HEK293 (cell line): ENCODE measurements at regions not wholly inside any gene's neighbourhood (a gene's known extent, or its start where the extent isn't known, plus 50 kb on each side); places are given as distances from the start of the nearest gene placed in this dataset.

ENCODE experiments used
- CTCF ChIA-PET: fragments of 350-600 bp; formaldehyde crosslinking; extraction: SDS; loops from one replicate; lab custom pipeline; 2021; ENCODE audit warnings: antibody characterized with exemption; lab: Yijun Ruan, JAX
- POLR2A ChIA-PET: fragments of 300-600 bp; formaldehyde crosslinking; extraction: SDS; loops from one replicate; lab custom pipeline; 2020; ENCODE audit warnings: antibody characterized with exemption, inconsistent platforms; lab: Yijun Ruan, JAX
- H3K27ac ChIP-seq: fragments of 200-500 bp; sonication (Bioruptor generic); 2 replicates; pipeline ENCODE4 v1.5.1; 2014; ENCODE audit warnings: low read depth, low read length, control low read depth, inconsistent platforms; ENCODE audit errors: extremely low read depth
- H3K36me3 ChIP-seq, 2 experiments: fragments of 200-500 bp in 1 of 2; sonication (Bioruptor generic) in 1 of 2; 1 replicate in 1 of 2; 2 replicates in 1 of 2; pipeline ENCODE4 v1.5.1; 2014 to 2017; ENCODE audit warnings: inconsistent platforms in 2 of 2, low read length in 2 of 2; ENCODE audit not compliant: control insufficient read depth in 2 of 2, insufficient read depth in 1 of 2
- H3K4me1 ChIP-seq: fragments of 200-500 bp; sonication (Bioruptor generic); 2 replicates; pipeline ENCODE4 v1.5.1; 2014; ENCODE audit warnings: mild to moderate bottlenecking, low read length, inconsistent platforms; ENCODE audit not compliant: control insufficient read depth, insufficient read depth
- H3K4me3 ChIP-seq: 2 replicates; pipeline ENCODE4 v1.5.1; 2011; ENCODE audit warnings: low read depth, mild to moderate bottlenecking, control low read depth, low read length, moderate library complexity
- H3K9me3 ChIP-seq: fragments of 200-500 bp; sonication (Bioruptor generic); 2 replicates; pipeline ENCODE4 v1.5.1; 2014; ENCODE audit warnings: low read depth, low read length, inconsistent platforms; ENCODE audit not compliant: control insufficient read depth, insufficient read depth
- GLI2 ChIP-seq: fragments of 450-650 bp; formaldehyde crosslinking; IDR thresholded peaks from 2 replicates; pipeline ENCODE4; 2017; ENCODE audit warnings: missing biosample characterization, missing genetic modification characterization, low read depth, borderline replicate concordance
- HOXA7 ChIP-seq: sonication (generic); formaldehyde crosslinking; IDR thresholded peaks from 2 replicates; pipeline ENCODE4 v1.8.1; 2022; ENCODE audit warnings: missing genetic modification reagents, borderline replicate concordance
- IKZF3 ChIP-seq: fragments of 450-650 bp; IDR thresholded peaks from 2 replicates; pipeline ENCODE4 v1.5.0; 2018; ENCODE audit warnings: missing biosample characterization, mild to moderate bottlenecking, missing genetic modification characterization, moderate library complexity
- KLF8 ChIP-seq: fragments of 450-650 bp; formaldehyde crosslinking; IDR thresholded peaks from 2 replicates; pipeline ENCODE4 v1.5.1; 2016; ENCODE audit warnings: missing biosample characterization, missing genetic modification characterization
- KLF9 ChIP-seq: fragments of 450-650 bp; formaldehyde crosslinking; IDR thresholded peaks from 2 replicates; pipeline ENCODE4 v1.5.1; 2016; ENCODE audit warnings: missing biosample characterization, missing genetic modification characterization, low read depth
- SALL2 ChIP-seq: fragments of 450-650 bp; formaldehyde crosslinking; IDR thresholded peaks from 2 replicates; pipeline ENCODE4 v1.5.0; 2017; ENCODE audit warnings: missing biosample characterization, mild to moderate bottlenecking, missing genetic modification characterization, borderline replicate concordance
- TCF7L2 ChIP-seq: IDR thresholded peaks from 2 replicates; pipeline ENCODE4 v1.6.1; 2011; ENCODE audit warnings: low read depth, mild to moderate bottlenecking, inconsistent platforms, low read length, moderate library complexity, borderline replicate concordance
- ZBTB20 ChIP-seq: fragments of 450-650 bp; formaldehyde crosslinking; IDR thresholded peaks from 2 replicates; pipeline ENCODE4 v1.5.1; 2016; ENCODE audit warnings: missing biosample characterization, missing genetic modification characterization
- ZBTB8A ChIP-seq: fragments of 450-650 bp; formaldehyde crosslinking; IDR thresholded peaks from 2 replicates; pipeline ENCODE4 v1.5.1; 2016; ENCODE audit warnings: missing biosample characterization, missing genetic modification characterization
- ZNF175 ChIP-seq: fragments of 450-650 bp; formaldehyde crosslinking; IDR thresholded peaks from 2 replicates; pipeline ENCODE4 v1.5.1; 2016; ENCODE audit warnings: missing biosample characterization, missing genetic modification characterization
- ZNF19 ChIP-seq: fragments of 450-650 bp; formaldehyde crosslinking; IDR thresholded peaks from 2 replicates; pipeline ENCODE4; 2016; ENCODE audit warnings: missing biosample characterization, missing genetic modification characterization, low read depth
- ZNF248 ChIP-seq: fragments of 450-650 bp; formaldehyde crosslinking; IDR thresholded peaks from 2 replicates; pipeline ENCODE4 v1.5.1; 2017; ENCODE audit warnings: missing biosample characterization, missing genetic modification characterization
- ZNF324 ChIP-seq: fragments of 450-650 bp; formaldehyde crosslinking; IDR thresholded peaks from 2 replicates; pipeline ENCODE4 v1.5.1; 2016; ENCODE audit warnings: missing biosample characterization, missing genetic modification characterization
- ZNF366 ChIP-seq: fragments of 450-650 bp; formaldehyde crosslinking; conservative IDR thresholded peaks from 2 replicates; pipeline ENCODE4 v1.5.1; 2016; ENCODE audit warnings: missing biosample characterization, missing genetic modification characterization
- ZNF510 ChIP-seq: fragments of 450-650 bp; formaldehyde crosslinking; IDR thresholded peaks from 2 replicates; pipeline ENCODE4 v1.5.1; 2018; ENCODE audit warnings: mild to moderate bottlenecking, missing genetic modification characterization, missing biosample characterization; ENCODE audit not compliant: insufficient replicate concordance
- ZNF555 ChIP-seq: fragments of 450-650 bp; formaldehyde crosslinking; conservative IDR thresholded peaks from 2 replicates; pipeline ENCODE4 v1.5.1; 2017; ENCODE audit warnings: missing biosample characterization, mild to moderate bottlenecking, missing genetic modification characterization, inconsistent platforms
- ZNF585B ChIP-seq: fragments of 450-650 bp; formaldehyde crosslinking; IDR thresholded peaks from 2 replicates; pipeline ENCODE4 v1.5.1; 2016; ENCODE audit warnings: missing biosample characterization, missing genetic modification characterization
- ZNF76 ChIP-seq: fragments of 450-650 bp; formaldehyde crosslinking; IDR thresholded peaks from 2 replicates; pipeline ENCODE4; 2016; ENCODE audit warnings: low read depth, missing biosample characterization, missing genetic modification characterization, borderline replicate concordance
- ZNF776 ChIP-seq: fragments of 450-650 bp; formaldehyde crosslinking; IDR thresholded peaks from 2 replicates; pipeline ENCODE4 v1.5.0; 2017; ENCODE audit warnings: missing biosample characterization, missing genetic modification characterization, borderline replicate concordance
- ZNF785 ChIP-seq: fragments of 450-650 bp; formaldehyde crosslinking; IDR thresholded peaks from 2 replicates; pipeline ENCODE4 v1.5.1; 2016; ENCODE audit warnings: missing biosample characterization, missing genetic modification characterization
- ZNF791 ChIP-seq: fragments of 450-650 bp; formaldehyde crosslinking; IDR thresholded peaks from 2 replicates; pipeline ENCODE4 v1.5.1; 2016; ENCODE audit warnings: missing biosample characterization, missing genetic modification characterization
- TF ChIP-seq, protein P1 (sequence below): fragments of 450-650 bp; formaldehyde crosslinking; IDR thresholded peaks from 2 replicates; pipeline ENCODE4 v1.5.1; 2016; ENCODE audit warnings: missing biosample characterization, missing genetic modification characterization
- TF ChIP-seq, protein P2 (sequence below): fragments of 450-650 bp; formaldehyde crosslinking; IDR thresholded peaks from 2 replicates; pipeline ENCODE4 v1.5.1; 2016; ENCODE audit warnings: missing biosample characterization, missing genetic modification characterization
- TF ChIP-seq, protein P3 (sequence below): fragments of 450-650 bp; formaldehyde crosslinking; IDR thresholded peaks from 2 replicates; pipeline ENCODE4 v1.5.1; 2016; ENCODE audit warnings: missing biosample characterization, missing genetic modification characterization

DNA sequence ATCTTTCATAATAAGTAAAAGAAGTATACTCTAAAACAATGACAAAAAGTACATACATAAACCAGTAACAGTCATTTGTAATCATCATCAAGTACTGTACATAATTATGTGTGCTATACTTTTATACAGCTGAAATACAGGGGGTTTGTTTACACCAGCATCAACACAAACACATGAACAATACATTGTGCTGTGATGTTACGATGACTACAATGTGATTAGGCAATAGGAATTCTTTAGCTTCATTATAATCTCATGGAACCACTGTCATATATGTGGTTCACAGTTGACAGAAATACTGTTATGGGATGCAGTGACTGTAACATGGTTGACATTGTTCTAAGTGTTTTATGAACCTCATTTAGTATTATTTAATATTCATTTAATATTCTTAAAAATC is 914.4 kb upstream of the TENM4 start:
- ChIA-PET POLR2A (no interaction called here), CTCF (no interaction called here)
- Histone ChIP-seq H3K9me3 (no peaks in the 10 kb centered on the region), H3K4me3 (no peak overlapping the region), H3K36me3 (no peaks in the 10 kb centered on the region), H3K4me1 (no peaks in the 10 kb centered on the region), H3K27ac (no peak overlapping the region)
- TF ChIP-seq ZNF366 (tag by site-specific recombination) (no peak), ZNF791 (tag by site-specific recombination) (no peak)

DNA sequence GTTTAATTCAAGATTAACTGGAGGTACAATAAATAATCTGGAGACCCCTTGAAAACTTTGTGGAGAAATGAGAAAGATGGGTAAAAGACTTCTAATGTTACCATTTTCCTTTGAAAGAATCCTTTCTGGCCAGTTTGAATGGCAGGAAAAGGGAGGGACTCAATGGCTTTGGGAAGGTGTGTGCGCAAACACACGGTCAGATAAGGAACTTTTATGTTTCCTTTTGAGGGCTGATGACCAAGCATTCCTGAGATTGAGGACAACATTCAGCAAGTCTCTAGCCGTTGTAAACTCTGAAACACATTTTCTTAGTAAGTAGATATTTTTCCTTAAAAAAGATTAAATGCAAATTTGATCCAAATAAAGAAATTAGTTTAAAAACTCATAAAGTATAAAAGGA is 909.7 kb upstream of the TENM4 start:
- POLR2A ChIA-PET = no interaction called here
- Histone ChIP-seq H3K27ac (no peak overlapping the region), H3K4me1 (no peaks in the 10 kb centered on the region), H3K9me3 (no peaks in the 10 kb centered on the region), H3K4me3 (no peak overlapping the region), H3K36me3 (no peaks in the 10 kb centered on the region)
- CTCF ChIA-PET = no interaction called here
- TF ChIP-seq SALL2 (no peak), KLF9 (no peak), ZNF76 (tag by site-specific recombination) (no peak), ZNF248 (tag by site-specific recombination) (no peak), ZNF510 (tag by site-specific recombination) (no peak), TCF7L2 (no peak), ZNF785 (tag by site-specific recombination) (no peak), ZBTB8A (no peak), IKZF3 (tag by site-specific recombination) (no peak), ZNF555 (tag by site-specific recombination) (no peak), ZNF585B (tag by site-specific recombination) (no peak), GLI2 (tag by site-specific recombination) (no peak), ZNF175 (tag by site-specific recombination) (no peak), HOXA7 (CRISPR knock-in tag) (no peak)
- TF ChIP-seq, protein P1, sequence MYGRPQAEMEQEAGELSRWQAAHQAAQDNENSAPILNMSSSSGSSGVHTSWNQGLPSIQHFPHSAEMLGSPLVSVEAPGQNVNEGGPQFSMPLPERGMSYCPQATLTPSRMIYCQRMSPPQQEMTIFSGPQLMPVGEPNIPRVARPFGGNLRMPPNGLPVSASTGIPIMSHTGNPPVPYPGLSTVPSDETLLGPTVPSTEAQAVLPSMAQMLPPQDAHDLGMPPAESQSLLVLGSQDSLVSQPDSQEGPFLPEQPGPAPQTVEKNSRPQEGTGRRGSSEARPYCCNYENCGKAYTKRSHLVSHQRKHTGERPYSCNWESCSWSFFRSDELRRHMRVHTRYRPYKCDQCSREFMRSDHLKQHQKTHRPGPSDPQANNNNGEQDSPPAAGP (tag by site-specific recombination) = no peak
- TF ChIP-seq, protein P2, sequence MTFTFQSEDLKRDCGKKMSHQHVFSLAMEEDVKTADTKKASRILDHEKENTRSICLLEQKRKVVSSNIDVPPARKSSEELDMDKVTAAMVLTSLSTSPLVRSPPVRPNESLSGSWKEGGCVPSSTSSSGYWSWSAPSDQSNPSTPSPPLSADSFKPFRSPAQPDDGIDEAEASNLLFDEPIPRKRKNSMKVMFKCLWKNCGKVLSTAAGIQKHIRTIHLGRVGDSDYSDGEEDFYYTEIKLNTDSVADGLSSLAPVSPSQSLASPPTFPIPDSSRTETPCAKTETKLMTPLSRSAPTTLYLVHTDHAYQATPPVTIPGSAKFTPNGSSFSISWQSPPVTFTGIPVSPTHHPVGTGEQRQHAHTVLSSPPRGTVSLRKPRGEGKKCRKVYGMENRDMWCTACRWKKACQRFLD (tag by site-specific recombination) = no peak
- TF ChIP-seq, protein P3, sequence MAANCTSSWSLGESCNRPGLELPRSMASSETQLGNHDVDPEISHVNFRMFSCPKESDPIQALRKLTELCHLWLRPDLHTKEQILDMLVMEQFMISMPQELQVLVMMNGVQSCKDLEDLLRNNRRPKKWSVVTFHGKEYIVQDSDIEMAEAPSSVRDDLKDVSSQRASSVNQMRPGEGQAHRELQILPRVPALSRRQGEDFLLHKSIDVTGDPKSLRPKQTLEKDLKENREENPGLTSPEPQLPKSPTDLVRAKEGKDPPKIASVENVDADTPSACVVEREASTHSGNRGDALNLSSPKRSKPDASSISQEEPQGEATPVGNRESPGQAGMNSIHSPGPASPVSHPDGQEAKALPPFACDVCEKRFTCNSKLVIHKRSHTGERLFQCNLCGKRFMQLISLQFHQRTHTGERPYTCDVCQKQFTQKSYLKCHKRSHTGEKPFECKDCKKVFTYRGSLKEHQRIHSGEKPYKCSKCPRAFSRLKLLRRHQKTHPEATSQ (tag by site-specific recombination) = no peak

DNA sequence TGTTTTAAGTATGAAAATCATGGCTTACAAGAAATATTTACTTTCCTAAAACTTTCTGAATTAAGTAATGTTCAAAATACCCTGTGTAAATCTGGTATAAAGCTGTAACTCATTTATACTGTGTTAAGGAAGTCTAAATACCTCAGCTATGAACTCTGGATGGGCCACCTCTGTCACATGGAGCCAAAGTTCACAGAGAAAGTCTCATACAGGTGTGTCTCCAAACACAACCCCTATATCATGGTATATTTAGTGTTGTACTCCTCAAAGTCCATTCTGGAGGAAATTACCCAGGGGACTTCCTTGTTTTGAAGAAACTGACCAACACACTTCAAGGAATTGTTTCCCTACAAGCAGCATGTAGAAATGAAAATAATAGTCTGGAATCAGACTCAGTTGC is 909.2 kb upstream of the TENM4 start:
- Histone ChIP-seq H3K27ac (no peak overlapping the region), H3K9me3 (no peaks in the 10 kb centered on the region), H3K36me3 (no peaks in the 10 kb centered on the region), H3K4me3 (no peak overlapping the region), H3K4me1 (no peaks in the 10 kb centered on the region)
- CTCF ChIA-PET = no interaction called here
- TF ChIP-seq ZNF19 (no peak), ZNF76 (tag by site-specific recombination) (no peak), ZNF776 (tag by site-specific recombination) (no peak), KLF8 (no peak), ZNF324 (tag by site-specific recombination) (no peak), GLI2 (tag by site-specific recombination) (no peak), ZBTB20 (no peak)
- POLR2A ChIA-PET = no interaction called here
